ENCODE measurements at regions not wholly inside any gene's neighbourhood (a gene's known extent, or its start where the extent isn't known, plus 50 kb on each side); places are given as distances from the start of the nearest gene placed in this dataset.

DNA sequence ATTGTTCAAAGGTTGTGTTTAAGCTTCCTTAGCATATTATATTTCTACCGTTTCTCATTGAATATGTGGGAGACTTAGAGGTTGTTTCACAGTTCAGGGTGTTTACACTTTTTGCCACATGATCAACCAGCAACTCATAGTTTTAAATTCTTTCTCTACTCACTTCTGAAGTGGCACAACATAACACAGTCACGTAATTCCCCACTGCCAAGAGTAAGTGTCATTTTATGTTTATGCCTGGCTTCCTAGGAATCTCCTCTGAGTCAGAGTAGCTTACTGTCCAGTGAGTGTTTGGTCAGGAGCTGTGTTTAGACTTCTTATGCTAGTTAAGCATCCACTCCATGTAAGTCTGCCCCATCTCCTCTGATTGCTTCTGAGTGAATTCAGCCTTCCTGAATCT is 520.8 kb upstream of the KIRREL3 start:
- no peaks in the 10 kb centered on the region for H3K27me3 ChIP-seq (replicated peaks in 1 of 4; ENCODE audit: control extremely low read depth in 1 of 4, control insufficient read depth in 3 of 4, insufficient read depth in 4 of 4, low read length in 3 of 4)
- no peaks in the 10 kb centered on the region for H3K9me3 ChIP-seq (ENCODE audit: control extremely low read depth in 1 of 3, control insufficient read depth in 2 of 3, insufficient read depth in 1 of 3, low read length in 2 of 3)
- H3K36me3 ChIP-seq (replicated peaks in 1 of 2; ENCODE audit: control extremely low read depth in 1 of 2, control insufficient read depth in 1 of 2, extremely low read depth in 1 of 2, insufficient read depth in 2 of 2, low read length in 1 of 2) = no peaks in the 10 kb centered on the region
- POLR2A ChIA-PET = no interaction called here
- no peak overlapping the region for H3K4me2 ChIP-seq (replicated peaks; ENCODE audit: low read depth, low read length, poor library complexity, severe bottlenecking)
- no peak for ATAC-seq (ENCODE audit: low read depth)
- TF ChIP-seq, protein P1, sequence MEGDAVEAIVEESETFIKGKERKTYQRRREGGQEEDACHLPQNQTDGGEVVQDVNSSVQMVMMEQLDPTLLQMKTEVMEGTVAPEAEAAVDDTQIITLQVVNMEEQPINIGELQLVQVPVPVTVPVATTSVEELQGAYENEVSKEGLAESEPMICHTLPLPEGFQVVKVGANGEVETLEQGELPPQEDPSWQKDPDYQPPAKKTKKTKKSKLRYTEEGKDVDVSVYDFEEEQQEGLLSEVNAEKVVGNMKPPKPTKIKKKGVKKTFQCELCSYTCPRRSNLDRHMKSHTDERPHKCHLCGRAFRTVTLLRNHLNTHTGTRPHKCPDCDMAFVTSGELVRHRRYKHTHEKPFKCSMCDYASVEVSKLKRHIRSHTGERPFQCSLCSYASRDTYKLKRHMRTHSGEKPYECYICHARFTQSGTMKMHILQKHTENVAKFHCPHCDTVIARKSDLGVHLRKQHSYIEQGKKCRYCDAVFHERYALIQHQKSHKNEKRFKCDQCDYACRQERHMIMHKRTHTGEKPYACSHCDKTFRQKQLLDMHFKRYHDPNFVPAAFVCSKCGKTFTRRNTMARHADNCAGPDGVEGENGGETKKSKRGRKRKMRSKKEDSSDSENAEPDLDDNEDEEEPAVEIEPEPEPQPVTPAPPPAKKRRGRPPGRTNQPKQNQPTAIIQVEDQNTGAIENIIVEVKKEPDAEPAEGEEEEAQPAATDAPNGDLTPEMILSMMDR (IDR thresholded peaks at IDR 0.05) = no peak
- no peak for TF ChIP-seq EZH2 (IDR thresholded peaks at IDR 0.05; ENCODE audit: borderline replicate concordance, insufficient read depth, low read depth, low read length, poor library complexity, severe bottlenecking)
- no CpG with 5 or more reads among the region's 2 CpGs for WGBS (ENCODE audit: insufficient coverage)
- H3K27ac Mint-ChIP-seq = no peak overlapping the region
- H3K4me1 ChIP-seq (ENCODE audit: control insufficient read depth in 2 of 2, insufficient read depth in 2 of 2, low read length in 2 of 2) = no peaks in the 10 kb centered on the region
- intact Hi-C loops (cut with micrococcal nuclease) = no loop called here
- no peaks in the 10 kb centered on the region for H3K79me2 ChIP-seq (ENCODE audit: control insufficient read depth, insufficient read depth, low read length)
- H3K4me3 Mint-ChIP-seq = no peak overlapping the region
- no peak overlapping the region for H2AFZ ChIP-seq (ENCODE audit: insufficient read depth, low read depth, low read length, poor library complexity, severe bottlenecking)
- H3K27me3 Mint-ChIP-seq = no peaks in the 10 kb centered on the region
- no peak for DNase-seq
- H3K27ac ChIP-seq (ENCODE audit: low read length in 2 of 2) = no peak overlapping the region
- H3K9me3 Mint-ChIP-seq (ENCODE audit: insufficient read depth) = peaks cover 8% of the 10 kb centered on the region
- no peak overlapping the region for H3K9ac ChIP-seq (ENCODE audit: low read length)
- no peaks in the 10 kb centered on the region for H4K20me1 ChIP-seq (ENCODE audit: control insufficient read depth, insufficient read depth, low read length, poor library complexity, severe bottlenecking)
- no peaks in the 10 kb centered on the region for H3K4me1 Mint-ChIP-seq
- CTCF ChIA-PET = no interaction called here
- H3K4me3 ChIP-seq (ENCODE audit: control extremely low read depth in 1 of 5, extremely low read depth in 1 of 5, insufficient read depth in 1 of 5, low read depth in 2 of 5, low read length in 4 of 5) = no peak overlapping the region

DNA sequence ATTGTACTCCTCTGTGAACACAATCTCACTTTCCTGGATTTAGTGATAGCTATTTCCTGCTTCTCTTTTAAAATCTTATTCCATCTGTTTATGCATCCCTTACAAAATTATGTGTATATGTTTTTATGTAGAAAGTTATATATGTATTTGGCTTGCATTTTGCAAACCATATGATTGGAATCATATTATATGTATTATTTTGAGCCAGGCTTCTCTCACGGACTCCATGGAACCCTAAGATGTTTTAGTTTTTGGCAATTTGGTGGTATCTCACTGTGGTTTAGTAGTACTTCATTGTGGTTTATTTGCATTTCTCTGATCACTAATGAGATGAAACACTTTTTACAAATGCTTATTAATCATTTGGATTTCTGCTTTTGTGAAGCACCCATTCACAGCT is 507.3 kb upstream of the KIRREL3 start:
- no peak overlapping the region for H3K4me2 ChIP-seq (replicated peaks; ENCODE audit: low read depth, low read length, poor library complexity, severe bottlenecking)
- Mint-ChIP-seq H3K27me3 (no peaks in the 10 kb centered on the region), H3K27ac (no peak overlapping the region), H3K4me1 (no peaks in the 10 kb centered on the region), H3K4me3 (no peak overlapping the region), H3K9me3 (ENCODE audit: insufficient read depth) (no peaks in the 10 kb centered on the region)
- TF ChIP-seq, protein P1 (IDR thresholded peaks at IDR 0.05) = no peak
- TF ChIP-seq EZH2 (IDR thresholded peaks at IDR 0.05; ENCODE audit: borderline replicate concordance, insufficient read depth, low read depth, low read length, poor library complexity, severe bottlenecking) = no peak
- no peak overlapping the region for H3K27ac ChIP-seq (ENCODE audit: low read length in 2 of 2)
- CTCF ChIA-PET = no interaction called here
- H4K20me1 ChIP-seq (ENCODE audit: control insufficient read depth, insufficient read depth, low read length, poor library complexity, severe bottlenecking) = no peaks in the 10 kb centered on the region
- POLR2A ChIA-PET = no interaction called here
- ATAC-seq (ENCODE audit: low read depth) (no peak), DNase-seq (no peak)
- H3K36me3 ChIP-seq (replicated peaks in 1 of 2; ENCODE audit: control extremely low read depth in 1 of 2, control insufficient read depth in 1 of 2, extremely low read depth in 1 of 2, insufficient read depth in 2 of 2, low read length in 1 of 2) = no peaks in the 10 kb centered on the region
- WGBS (ENCODE audit: insufficient coverage) = no CpG with 5 or more reads among the region's 1 CpG
- intact Hi-C loops (cut with micrococcal nuclease) = no loop called here
- H3K9ac ChIP-seq (ENCODE audit: low read length) = no peak overlapping the region
- no peaks in the 10 kb centered on the region for H3K4me1 ChIP-seq (ENCODE audit: control insufficient read depth in 2 of 2, insufficient read depth in 2 of 2, low read length in 2 of 2)
- H3K4me3 ChIP-seq (ENCODE audit: control extremely low read depth in 1 of 5, extremely low read depth in 1 of 5, insufficient read depth in 1 of 5, low read depth in 2 of 5, low read length in 4 of 5) = no peak overlapping the region
- H3K79me2 ChIP-seq (ENCODE audit: control insufficient read depth, insufficient read depth, low read length) = no peaks in the 10 kb centered on the region
- no peaks in the 10 kb centered on the region for H3K27me3 ChIP-seq (replicated peaks in 1 of 4; ENCODE audit: control extremely low read depth in 1 of 4, control insufficient read depth in 3 of 4, insufficient read depth in 4 of 4, low read length in 3 of 4)
- H3K9me3 ChIP-seq (ENCODE audit: control extremely low read depth in 1 of 3, control insufficient read depth in 2 of 3, insufficient read depth in 1 of 3, low read length in 2 of 3) = no peaks in the 10 kb centered on the region
- no peak overlapping the region for H2AFZ ChIP-seq (ENCODE audit: insufficient read depth, low read depth, low read length, poor library complexity, severe bottlenecking)

Data from B cell (primary cell).